OCI-LY7 (cell line): ENCODE measurements at regions not wholly inside any gene's neighbourhood (a gene's known extent, or its start where the extent isn't known, plus 50 kb on each side); places are given as distances from the start of the nearest gene placed in this dataset.

Source experiments
- BruUV-seq: library from RNA; stranded (reverse); fragments of 400-500 nt; replicated peaks from 2 replicates; lab custom pipeline; 2021; lab: Mats Ljungman, UMichigan
- CTCF ChIA-PET: fragments of 300-600 bp; sonication (Branson Sonifier 250); formaldehyde crosslinking; loops from one replicate; lab custom pipeline; 2022; ENCODE audit warnings: antibody characterized with exemption; ENCODE audit not compliant: unreplicated experiment; lab: Charles Lee
- POLR2A ChIA-PET: fragments of 300-600 bp; sonication (Branson Sonifier 250); formaldehyde crosslinking; loops from one replicate; lab custom pipeline; 2022; ENCODE audit warnings: antibody characterized with exemption; lab: Charles Lee
- DNase-seq: peaks from one replicate; pipeline ENCODE4 v3.0.0-alpha.2; 2015; ENCODE audit warnings: low spot score
- H2AFZ ChIP-seq: fragments of 200-600 bp; sonication (generic), shearing (Covaris generic); 2 replicates; pipeline ENCODE4 v1.6.1; 2014; ENCODE audit warnings: mild to moderate bottlenecking, antibody characterized with exemption, low read length, moderate library complexity
- H3K27ac ChIP-seq: fragments of 200-600 bp; sonication (generic); 2 replicates; pipeline ENCODE4 v1.5.1; 2014; ENCODE audit warnings: mixed run types, low read depth, mild to moderate bottlenecking, moderate library complexity, low read length, inconsistent platforms; ENCODE audit not compliant: poor library complexity, severe bottlenecking
- H3K36me3 ChIP-seq: fragments of 200-600 bp; sonication (generic); 2 replicates; pipeline ENCODE4 v1.6.1; 2014; ENCODE audit warnings: mild to moderate bottlenecking, antibody characterized with exemption, low read length, moderate library complexity, mixed read lengths; ENCODE audit not compliant: insufficient read depth
- H3K4me1 ChIP-seq: fragments of 200-600 bp; sonication (generic); 2 replicates; pipeline ENCODE4 v1.5.1; 2014; ENCODE audit warnings: mild to moderate bottlenecking, low read length; ENCODE audit not compliant: insufficient read depth, poor library complexity, severe bottlenecking
- H3K4me2 ChIP-seq: fragments of 200-600 bp; sonication (generic); 2 replicates; pipeline ENCODE4 v1.6.1; 2014; ENCODE audit warnings: mild to moderate bottlenecking, low read length
- H3K4me3 ChIP-seq: fragments of 200-600 bp; sonication (generic); 2 replicates; pipeline ENCODE4 v1.5.1; 2014; ENCODE audit warnings: mild to moderate bottlenecking, low read depth, low read length; ENCODE audit not compliant: poor library complexity, severe bottlenecking
- H3K79me2 ChIP-seq: fragments of 200-600 bp; sonication (generic); 2 replicates; pipeline ENCODE4 v1.6.1; 2016; ENCODE audit warnings: low read depth, mild to moderate bottlenecking, low read length, moderate library complexity, mixed read lengths; ENCODE audit not compliant: insufficient read depth
- H3K9me2 ChIP-seq: fragments of 200-600 bp; sonication (generic); 2 replicates; pipeline ENCODE4 v1.6.1; 2016; ENCODE audit warnings: mild to moderate bottlenecking, low read length, mixed read lengths; ENCODE audit not compliant: insufficient read depth
- H3K9me3 ChIP-seq: fragments of 200-600 bp; sonication (generic); 2 replicates; pipeline ENCODE4 v1.6.1; 2014; ENCODE audit warnings: mild to moderate bottlenecking, mixed run types, low read length, mixed read lengths
- H4K20me1 ChIP-seq: fragments of 200-600 bp; sonication (generic); 2 replicates; pipeline ENCODE4 v1.6.1; 2014; ENCODE audit warnings: mild to moderate bottlenecking, antibody characterized with exemption, low read length, moderate library complexity, mixed read lengths; ENCODE audit not compliant: insufficient read depth
- CTCF ChIP-seq: fragments of 200-600 bp; sonication (generic); conservative IDR thresholded peaks from 2 replicates; pipeline ENCODE4 v1.5.1; 2014; ENCODE audit warnings: mild to moderate bottlenecking, antibody characterized with exemption, low read length, moderate library complexity, mixed read lengths
- EZH2phosphoT487 ChIP-seq: fragments of 200-600 bp; sonication (generic); IDR thresholded peaks from 2 replicates; pipeline ENCODE4 v1.6.1; 2018; ENCODE audit warnings: low read depth, borderline replicate concordance, mild to moderate bottlenecking, mixed run types, antibody characterized with exemption, low read length, moderate library complexity, mixed read lengths
- intact Hi-C: fragments of 100-400 bp; cut with micrococcal nuclease; formaldehyde crosslinking; loops from one replicate; pipeline ENCODE4 v1.10.0; 2022; ENCODE audit not compliant: unreplicated experiment

GRCh38 chr5:58202941-58203444 is 256.9 kb downstream of the PLK2 start:
- TF ChIP-seq EZH2phosphoT487 (no peak), CTCF (no peak)
- DNase-seq: no peak
- no TSS peak for BruUV-seq
- Histone ChIP-seq H3K36me3 (no peaks in the 10 kb centered on the region), H3K27ac (no peak overlapping the region), H3K79me2 (no peaks in the 10 kb centered on the region), H3K9me3 (no peaks in the 10 kb centered on the region), H3K4me2 (no peak overlapping the region), H4K20me1 (no peaks in the 10 kb centered on the region), H3K4me1 (no peaks in the 10 kb centered on the region), H3K9me2 (no peaks in the 10 kb centered on the region), H3K4me3 (no peak overlapping the region), H2AFZ (no peak overlapping the region)
- CTCF ChIA-PET: no interaction called here
- POLR2A ChIA-PET: no interaction called here
- intact Hi-C loops: no loop called here

GRCh38 chr5:58201922-58202648 is 257.8 kb downstream of the PLK2 start:
- no peak overlapping the region for H3K4me2 ChIP-seq
- no peak overlapping the region for H2AFZ ChIP-seq
- H3K4me3 ChIP-seq: no peak overlapping the region
- H3K27ac ChIP-seq: no peak overlapping the region
- TF ChIP-seq EZH2phosphoT487: no peak
- H3K9me2 ChIP-seq: no peaks in the 10 kb centered on the region
- H3K9me3 ChIP-seq: no peaks in the 10 kb centered on the region
- H3K36me3 ChIP-seq: no peaks in the 10 kb centered on the region
- H3K4me1 ChIP-seq: no peaks in the 10 kb centered on the region
- BruUV-seq: no TSS peak
- H3K79me2 ChIP-seq: no peaks in the 10 kb centered on the region
- no peaks in the 10 kb centered on the region for H4K20me1 ChIP-seq
- POLR2A ChIA-PET: no interaction called here
- intact Hi-C loops: no loop called here
- CTCF ChIA-PET: no interaction called here
- DNase-seq: no peak

GRCh38 chr5:58200451-58200850 is 259.4 kb downstream of the PLK2 start:
- Histone ChIP-seq H2AFZ (no peak overlapping the region), H4K20me1 (no peaks in the 10 kb centered on the region), H3K36me3 (no peaks in the 10 kb centered on the region), H3K9me3 (no peaks in the 10 kb centered on the region), H3K79me2 (no peaks in the 10 kb centered on the region), H3K27ac (no peak overlapping the region), H3K4me2 (no peak overlapping the region), H3K4me1 (no peaks in the 10 kb centered on the region), H3K9me2 (no peaks in the 10 kb centered on the region), H3K4me3 (no peak overlapping the region)
- no peak for DNase-seq
- POLR2A ChIA-PET: no interaction called here
- no peak for TF ChIP-seq CTCF
- TF ChIP-seq EZH2phosphoT487: no peak
- CTCF ChIA-PET: no interaction called here
- intact Hi-C loops: no loop called here
- no TSS peak for BruUV-seq
